ENCODE measurements at regions not wholly inside any gene's neighbourhood (a gene's known extent, or its start where the extent isn't known, plus 50 kb on each side); places are given as distances from the start of the nearest gene placed in this dataset.

DNA sequence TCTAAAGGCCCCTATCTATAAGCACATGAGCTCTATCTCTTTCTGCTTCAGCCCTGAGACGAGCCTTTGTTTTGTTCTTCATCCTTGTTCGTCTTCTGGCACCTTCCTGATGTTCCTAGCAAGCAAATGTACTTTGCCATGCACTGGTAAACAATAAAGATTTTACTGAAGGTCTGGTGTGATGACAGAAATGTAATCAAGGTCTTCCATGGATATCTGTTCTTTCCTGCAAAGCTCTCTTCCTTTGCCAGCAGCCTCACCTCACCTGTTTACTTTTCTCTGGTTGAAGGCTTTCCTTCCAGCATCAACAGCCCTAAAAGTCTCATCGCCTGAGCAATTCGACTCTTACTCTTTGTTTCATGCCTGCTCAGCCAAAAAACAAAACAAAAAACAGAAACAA, 330.3 kb downstream of the PCNX1 start:
- no peak overlapping the region for H3K23ac ChIP-seq (ENCODE audit: low read depth, low read length)
- WGBS, 2 experiments (ENCODE audit: extremely low coverage in 2 of 2, insufficient read length in 1 of 2): no CpG with 5 or more reads among the region's 4 CpGs
- BruUV-seq (replicated peaks): no TSS peak
- ATAC-seq (ENCODE audit: low read depth): no peak
- TF ChIP-seq USF2 (IDR thresholded peaks at IDR 0.05; ENCODE audit: low read depth, low read length) (no peak), POLR2A (IDR thresholded peaks at IDR 0.05; ENCODE audit: low read depth, low read length) (no peak)
- intact Hi-C loops (cut with micrococcal nuclease): no loop called here
- no peaks in the 10 kb centered on the region for H3K36me3 ChIP-seq (ENCODE audit: control insufficient read depth, insufficient read depth, low read length)
- ChIA-PET CTCF (no interaction called here), POLR2A (ENCODE audit: unreplicated experiment) (no interaction called here)
- in situ Hi-C loops (cut with MboI; ENCODE audit: low sequenced_read_pairs): no loop called here
- no peak overlapping the region for H2AK5ac ChIP-seq (ENCODE audit: low read depth, low read length)
- no peaks in the 10 kb centered on the region for H3K79me1 ChIP-seq (ENCODE audit: low read depth in 1 of 2, low read length in 2 of 2)
- no peak for DNase-seq
- H4K91ac ChIP-seq (ENCODE audit: insufficient read depth, low read depth, low read length): no peak overlapping the region
- H2AFZ ChIP-seq (replicated peaks; ENCODE audit: low read length, poor library complexity): no peak overlapping the region
- no peak overlapping the region for H2BK20ac ChIP-seq (ENCODE audit: low read depth, low read length)
- no peaks in the 10 kb centered on the region for H4K20me1 ChIP-seq (ENCODE audit: insufficient read depth, low read length)
- no peak overlapping the region for H2AK9ac ChIP-seq (replicated peaks; ENCODE audit: low read depth, low read length, poor library complexity)
- no peaks in the 10 kb centered on the region for H3K27me3 ChIP-seq (ENCODE audit: control insufficient read depth, insufficient read depth, low read length)
- H3K27ac ChIP-seq (ENCODE audit: insufficient read depth, low read length): no peak overlapping the region
- H3K9ac ChIP-seq (ENCODE audit: low read depth, low read length): no peak overlapping the region
- peaks cover 15% of the 10 kb centered on the region for H3K4me1 ChIP-seq (ENCODE audit: control insufficient read depth, insufficient read depth, low read length)
- dilution Hi-C loops (cut with HindIII; ENCODE audit: low sequenced_read_pairs, unreplicated experiment): no loop called here
- no peak overlapping the region for H4K8ac ChIP-seq (ENCODE audit: low read depth in 2 of 2, low read length in 2 of 2)
- H3K14ac ChIP-seq (replicated peaks; ENCODE audit: low read depth, low read length): no peak overlapping the region
- H3K4me2 ChIP-seq (ENCODE audit: low read depth, low read length): no peak overlapping the region
- no peak overlapping the region for H2BK5ac ChIP-seq (ENCODE audit: low read depth, low read length, poor library complexity, severe bottlenecking)
- H2BK15ac ChIP-seq (ENCODE audit: low read depth, low read length): no peak overlapping the region
- no peak overlapping the region for H3K4ac ChIP-seq (ENCODE audit: low read depth, low read length)
- H3K9me3 ChIP-seq (ENCODE audit: control insufficient read depth, insufficient read depth, low read length): no peaks in the 10 kb centered on the region
- no peak overlapping the region for H4K5ac ChIP-seq (ENCODE audit: low read depth, low read length)
- no peak overlapping the region for H3K56ac ChIP-seq (ENCODE audit: extremely low read depth, insufficient read depth, low read length)
- H3K9me1 ChIP-seq (ENCODE audit: insufficient read depth, low read length): peaks cover 5% of the 10 kb centered on the region
- H2BK120ac ChIP-seq (ENCODE audit: low read depth, low read length): no peak overlapping the region
- H3K18ac ChIP-seq (ENCODE audit: low read depth, low read length): no peak overlapping the region
- H3K4me3 ChIP-seq (ENCODE audit: insufficient read depth, low read depth, low read length): no peak overlapping the region
